NCI-H748 (cell line): ENCODE measurements at regions not wholly inside any gene's neighbourhood (a gene's known extent, or its start where the extent isn't known, plus 50 kb on each side); places are given as distances from the start of the nearest gene placed in this dataset.

Source experiments
- DNase-seq: peaks from one replicate; lab custom pipeline; 2025; ENCODE audit not compliant: unreplicated experiment; lab: John Stamatoyannopoulos, UW

DNA sequence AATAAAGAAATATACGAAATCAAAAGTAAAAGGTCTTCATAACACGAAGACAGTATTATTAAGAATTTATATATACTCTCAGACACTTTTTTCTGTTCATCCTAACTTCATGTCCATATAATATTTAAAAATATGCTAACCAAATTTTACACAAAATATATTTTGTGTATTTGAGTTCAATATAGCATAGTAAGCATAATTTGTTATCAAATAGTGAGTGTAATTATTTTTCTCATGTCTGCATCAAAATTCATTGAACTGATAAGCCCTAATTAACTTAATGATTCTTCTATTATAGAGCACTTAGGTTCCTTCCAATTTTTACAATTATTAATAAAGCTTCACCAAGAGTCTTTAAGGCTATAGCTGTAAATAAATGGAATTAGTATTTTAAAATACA, 99.7 kb upstream of the SYT1 start:
- no peak for DNase-seq

DNA sequence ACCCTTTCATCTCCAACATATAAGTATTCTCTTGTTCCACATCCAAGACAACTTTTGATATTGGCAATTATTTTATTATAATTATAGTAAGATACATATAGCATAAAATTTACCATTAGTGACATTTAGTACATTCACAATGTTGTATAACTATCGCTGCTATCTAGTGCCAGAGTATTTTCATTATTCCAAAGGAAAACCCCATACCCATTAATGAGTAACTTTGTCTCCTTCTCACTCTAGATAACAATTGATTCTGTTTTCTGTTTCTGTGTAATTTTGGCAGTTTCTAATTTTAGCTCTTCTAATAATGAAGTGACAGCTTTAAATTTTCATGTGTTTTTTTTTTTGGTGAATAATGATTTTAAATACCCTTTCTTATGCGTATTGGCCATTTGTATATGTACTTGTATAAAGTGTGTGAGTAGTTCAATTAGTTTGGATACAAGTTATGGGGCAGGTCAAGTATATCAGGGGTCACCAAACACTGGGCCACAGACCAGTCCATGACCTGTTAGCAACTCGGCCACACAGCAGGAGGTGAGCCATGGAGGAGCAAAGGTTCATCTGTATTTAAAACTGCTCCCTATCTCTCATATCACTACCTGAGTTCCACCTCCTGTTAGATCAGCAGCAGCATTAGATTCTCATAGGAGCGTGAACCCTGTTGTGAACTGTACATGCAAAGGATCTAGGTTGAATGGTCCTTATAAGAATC, 97.2 kb upstream of the SYT1 start:
- DNase-seq, result no peak

DNA sequence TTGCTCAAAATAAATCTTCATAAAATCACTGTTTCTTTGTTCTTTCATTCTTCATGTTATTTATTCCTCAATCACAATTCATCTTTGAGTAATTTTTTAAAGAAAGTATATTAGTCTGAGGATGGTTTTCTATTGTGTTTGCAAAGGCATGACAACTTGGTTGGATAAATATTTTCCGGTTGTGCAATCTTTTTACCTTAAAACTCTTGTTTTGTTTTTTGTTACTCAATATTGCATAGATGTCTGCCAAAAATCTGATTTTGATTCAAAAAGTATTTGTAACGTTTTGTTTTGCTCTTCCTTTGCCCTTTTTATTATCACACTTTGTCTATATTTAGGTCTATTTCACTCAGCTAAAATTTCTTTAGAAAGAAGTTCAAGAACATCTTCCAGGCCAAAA, 86.2 kb upstream of the SYT1 start:
- DNase-seq, result no peak

- DNase-seq, result no peak
Observed at GRCh38 chr12:78787576-78787975, 77.0 kb upstream of the SYT1 start.

GRCh38 chr12:78790148-78790547, 74.4 kb upstream of the SYT1 start:
- no peak for DNase-seq

DNA sequence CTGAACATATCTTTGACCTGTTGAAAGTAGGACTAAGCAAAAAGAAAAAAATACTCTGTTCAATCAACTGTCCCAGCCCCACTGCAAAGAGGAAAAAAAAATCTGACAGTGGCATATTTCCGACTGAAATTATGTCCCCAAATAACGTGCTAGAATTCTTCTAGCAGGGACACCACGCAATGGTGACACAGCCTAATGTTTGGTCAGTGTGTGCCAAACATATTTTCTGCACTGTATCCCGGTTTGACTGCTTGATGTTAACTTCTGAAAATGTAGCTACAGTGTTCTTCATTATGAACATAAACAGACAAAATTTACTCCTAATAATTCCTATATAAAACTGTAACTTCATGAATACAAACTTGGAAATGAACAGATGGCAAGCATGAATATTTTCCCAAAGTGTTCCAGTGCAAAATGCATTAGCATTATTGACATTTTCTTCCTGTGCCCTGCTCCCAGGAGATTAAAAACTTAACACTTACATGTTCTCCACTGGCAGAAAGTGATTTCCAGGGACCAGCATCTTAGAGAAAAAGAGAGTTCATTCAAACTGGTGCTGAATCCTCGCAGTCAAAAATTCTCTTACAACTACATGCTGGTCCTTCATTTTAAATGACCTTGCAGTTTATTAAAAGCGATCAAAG, 72.4 kb upstream of the SYT1 start:
- no peak for DNase-seq

GRCh38 chr12:78793491-78793890, 71.1 kb upstream of the SYT1 start:
- no peak for DNase-seq

DNA sequence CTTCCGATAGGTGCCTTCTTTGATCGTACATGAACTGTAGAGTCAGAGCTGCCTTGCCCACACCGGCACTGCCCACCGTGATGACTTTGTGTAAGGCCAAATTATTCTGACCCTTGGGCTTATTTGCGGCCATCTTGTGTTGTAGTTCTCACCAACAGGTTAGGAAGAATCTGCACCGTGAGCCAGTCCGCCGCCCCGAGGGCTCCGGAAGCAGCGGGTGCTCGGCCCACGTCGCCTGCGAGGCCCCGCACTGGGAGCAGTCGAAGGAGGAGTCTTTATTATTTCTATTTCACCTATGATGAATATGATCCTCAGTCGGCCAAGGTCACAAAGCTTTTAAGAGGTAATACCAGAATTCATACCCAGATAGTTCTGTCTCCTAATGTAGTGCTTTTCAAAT, 70.6 kb upstream of the SYT1 start:
- no peak for DNase-seq

- DNase-seq, result no peak
Observed at GRCh38 chr12:78795934-78796445, 68.6 kb upstream of the SYT1 start.

DNA sequence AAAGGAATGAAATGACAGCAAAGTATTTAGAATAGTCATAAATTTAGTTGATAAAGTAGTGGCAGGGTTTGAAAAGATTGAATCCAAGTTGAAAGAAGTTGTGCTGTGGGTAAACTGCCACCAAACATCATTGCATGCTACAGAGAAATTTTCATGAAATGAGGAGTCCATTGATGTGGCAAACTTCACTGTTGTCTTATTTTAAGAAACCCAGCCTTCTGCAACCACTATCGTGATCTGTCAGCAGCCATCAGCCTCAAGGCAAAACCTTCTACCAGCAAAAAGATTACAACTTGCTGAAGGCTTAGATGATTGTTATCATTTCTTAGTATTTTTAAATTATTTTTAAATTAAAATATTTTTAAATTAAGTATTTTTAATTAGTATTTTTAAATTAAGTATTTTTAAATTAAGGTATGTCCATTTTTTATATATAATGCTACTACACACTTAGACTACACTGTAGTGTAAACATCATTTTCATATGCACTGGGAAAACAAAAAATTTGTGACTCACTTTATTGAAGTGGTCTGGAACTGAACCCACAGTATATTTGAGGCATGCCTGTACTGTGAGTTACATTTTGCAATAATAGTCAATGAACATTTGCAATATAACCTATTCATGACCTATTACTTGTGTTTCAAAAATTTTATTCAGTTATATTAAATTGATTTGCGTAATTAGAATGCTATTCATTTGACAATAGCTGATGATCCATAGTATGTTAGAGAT, 67.2 kb upstream of the SYT1 start:
- DNase-seq, result no peak

DNA sequence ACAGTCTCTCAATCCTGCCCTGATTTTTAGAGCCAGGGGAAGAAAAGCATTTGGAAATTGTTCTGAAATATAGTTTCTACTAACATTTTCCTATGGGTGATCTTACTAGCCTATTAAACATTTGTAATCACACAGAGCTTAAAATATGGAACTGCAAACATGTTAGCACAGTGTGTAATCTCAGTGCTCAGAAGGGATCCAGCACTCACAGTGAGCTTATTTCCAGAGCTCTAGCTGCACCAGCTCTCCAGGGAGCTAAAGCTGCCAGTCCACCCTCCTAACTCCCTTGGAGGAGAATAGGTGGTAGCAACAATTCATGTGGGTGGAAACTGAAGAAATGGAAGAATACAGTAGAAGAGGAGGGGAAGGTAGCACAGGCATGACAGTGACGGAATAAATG, 64.9 kb upstream of the SYT1 start:
- DNase-seq, result no peak

DNA sequence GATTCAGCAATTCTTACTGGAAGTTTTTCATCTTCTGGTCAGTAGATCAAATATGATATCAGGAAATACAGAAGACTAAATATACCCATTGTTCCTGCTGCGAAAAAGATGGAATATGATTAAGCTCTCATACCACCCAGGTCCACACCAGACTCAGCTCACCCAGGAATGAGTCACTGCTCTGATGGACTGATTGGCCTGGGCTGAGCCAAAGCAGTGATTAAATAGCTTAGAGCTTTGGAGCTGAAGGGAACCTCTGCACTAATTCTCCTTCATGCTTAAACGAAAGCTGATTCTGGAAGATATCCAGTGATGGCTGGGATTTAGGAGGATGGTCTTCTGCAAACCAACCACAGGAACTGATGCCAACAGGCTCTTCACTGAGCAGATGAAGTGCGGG, 62.0 kb upstream of the SYT1 start:
- no peak for DNase-seq

DNA sequence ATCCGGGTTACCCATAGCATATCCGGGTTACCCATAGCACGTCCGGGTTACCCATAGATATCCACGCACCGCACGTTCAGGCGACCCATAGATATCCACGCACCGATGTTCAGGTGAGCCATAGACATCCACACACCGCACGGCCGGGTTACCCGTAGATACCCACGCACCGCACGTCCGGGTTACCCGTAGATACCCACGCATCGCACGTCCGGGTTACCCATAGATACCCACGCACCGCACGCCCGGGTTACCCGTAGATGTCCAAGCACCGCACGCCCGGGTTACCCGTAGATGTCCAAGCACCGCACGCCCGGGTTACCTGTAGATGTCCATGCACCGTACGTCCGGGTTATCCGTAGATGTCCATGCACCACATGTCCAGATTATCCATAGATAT, 60.3 kb upstream of the SYT1 start:
- no peak for DNase-seq
